IMR-90 (cell line): ENCODE measurements at regions not wholly inside any gene's neighbourhood (a gene's known extent, or its start where the extent isn't known, plus 50 kb on each side); places are given as distances from the start of the nearest gene placed in this dataset.

Experiments
- ATAC-seq: fragments of 200-7000 bp; cut with Tn5 transposase; 2 replicates; pipeline ENCODE4 v1.9.1; 2020; ENCODE audit warnings: low read depth, mild to moderate bottlenecking, moderate library complexity
- BruUV-seq: library from RNA; stranded (reverse); fragments of 400-500 nt; replicated peaks from 2 replicates; lab custom pipeline; 2021; lab: Mats Ljungman, UMichigan
- CTCF ChIA-PET: fragments of 300-600 bp; formaldehyde crosslinking; extraction: SDS; loops from one replicate; lab custom pipeline; 2021; ENCODE audit warnings: antibody characterized with exemption; lab: Yijun Ruan, JAX
- POLR2A ChIA-PET: fragments of 300-600 bp; sonication (Branson Sonifier 250); formaldehyde crosslinking; loops from one replicate; lab custom pipeline; 2022; ENCODE audit warnings: antibody characterized with exemption; ENCODE audit not compliant: unreplicated experiment; lab: Charles Lee
- DNase-seq: peaks from one replicate; pipeline ENCODE4 v3.0.0; 2013
- H2AFZ ChIP-seq: replicated peaks from 2 replicates; pipeline ENCODE3; 2013; ENCODE audit warnings: low read length, mild to moderate bottlenecking; ENCODE audit not compliant: poor library complexity
- H2AK5ac ChIP-seq: 2 replicates; pipeline ENCODE4 v1.6.1; 2013; ENCODE audit warnings: low read depth, low read length, inconsistent platforms
- H2AK9ac ChIP-seq: replicated peaks from 2 replicates; pipeline ENCODE3; 2013; ENCODE audit warnings: mild to moderate bottlenecking, low read depth, low read length, moderate library complexity; ENCODE audit not compliant: poor library complexity
- H2BK120ac ChIP-seq: 2 replicates; pipeline ENCODE4 v1.6.1; 2013; ENCODE audit warnings: low read depth, low read length, inconsistent platforms
- H2BK15ac ChIP-seq: 3 replicates; pipeline ENCODE4 v1.6.1; 2013; ENCODE audit warnings: low read depth, low read length, inconsistent platforms
- H2BK20ac ChIP-seq: 2 replicates; pipeline ENCODE4 v1.6.1; 2013; ENCODE audit warnings: low read depth, mild to moderate bottlenecking, inconsistent platforms, low read length, moderate library complexity
- H2BK5ac ChIP-seq: 2 replicates; pipeline ENCODE4 v1.6.1; 2013; ENCODE audit warnings: mild to moderate bottlenecking, low read depth, low read length, inconsistent platforms; ENCODE audit not compliant: poor library complexity, severe bottlenecking
- H3K14ac ChIP-seq: replicated peaks from 2 replicates; pipeline ENCODE4 v1.6.1; 2013; ENCODE audit warnings: low read depth, low read length, inconsistent platforms
- H3K18ac ChIP-seq: 2 replicates; pipeline ENCODE4 v1.6.1; 2013; ENCODE audit warnings: low read depth, low read length, control low read depth
- H3K23ac ChIP-seq: 2 replicates; pipeline ENCODE4 v1.6.1; 2013; ENCODE audit warnings: low read depth, low read length, inconsistent platforms
- H3K27ac ChIP-seq: 2 replicates; pipeline ENCODE4 v1.5.1; 2013; ENCODE audit warnings: mild to moderate bottlenecking, control low read depth, low read length; ENCODE audit not compliant: insufficient read depth
- H3K27me3 ChIP-seq: 2 replicates; pipeline ENCODE4 v1.6.1; 2013; ENCODE audit warnings: low read length; ENCODE audit not compliant: control insufficient read depth, insufficient read depth
- H3K36me3 ChIP-seq: 2 replicates; pipeline ENCODE4 v1.6.1; 2013; ENCODE audit warnings: low read length, mixed read lengths; ENCODE audit not compliant: control insufficient read depth, insufficient read depth
- H3K4ac ChIP-seq: 2 replicates; pipeline ENCODE4 v1.6.1; 2013; ENCODE audit warnings: low read depth, low read length, inconsistent platforms
- H3K4me1 ChIP-seq: 2 replicates; pipeline ENCODE4 v1.6.1; 2013; ENCODE audit warnings: low read length, mixed read lengths; ENCODE audit not compliant: control insufficient read depth, insufficient read depth
- H3K4me2 ChIP-seq: 2 replicates; pipeline ENCODE4 v1.6.1; 2013; ENCODE audit warnings: low read depth, mild to moderate bottlenecking, control low read depth, low read length, moderate library complexity
- H3K4me3 ChIP-seq: 2 replicates; pipeline ENCODE4 v1.5.1; 2013; ENCODE audit warnings: low read depth, mild to moderate bottlenecking, control low read depth, low read length, moderate library complexity; ENCODE audit not compliant: insufficient read depth
- H3K56ac ChIP-seq: 2 replicates; pipeline ENCODE4 v1.6.1; 2013; ENCODE audit warnings: low read length, inconsistent platforms; ENCODE audit not compliant: insufficient read depth; ENCODE audit errors: extremely low read depth
- H3K79me1 ChIP-seq, 2 experiments: 2 replicates each; pipeline ENCODE4 v1.6.1; 2013; ENCODE audit warnings: low read length in 2 of 2, inconsistent platforms in 1 of 2, low read depth in 1 of 2
- H3K9ac ChIP-seq: 2 replicates; pipeline ENCODE4 v1.6.1; 2013; ENCODE audit warnings: low read depth, low read length, control low read depth
- H3K9me1 ChIP-seq: 2 replicates; pipeline ENCODE4 v1.6.1; 2013; ENCODE audit warnings: low read length, inconsistent platforms; ENCODE audit not compliant: insufficient read depth
- H3K9me3 ChIP-seq: 2 replicates; pipeline ENCODE4 v1.6.1; 2013; ENCODE audit warnings: low read length; ENCODE audit not compliant: control insufficient read depth, insufficient read depth
- H4K20me1 ChIP-seq: 2 replicates; pipeline ENCODE4 v1.6.1; 2013; ENCODE audit warnings: low read length, inconsistent platforms; ENCODE audit not compliant: insufficient read depth
- H4K5ac ChIP-seq: 2 replicates; pipeline ENCODE4 v1.6.1; 2013; ENCODE audit warnings: mild to moderate bottlenecking, low read depth, low read length, control low read depth
- H4K8ac ChIP-seq, 2 experiments: 2 replicates each; pipeline ENCODE4 v1.6.1; 2013; ENCODE audit warnings: low read depth in 2 of 2, low read length in 2 of 2, control low read depth in 1 of 2, inconsistent platforms in 1 of 2
- H4K91ac ChIP-seq: 2 replicates; pipeline ENCODE4 v1.6.1; 2013; ENCODE audit warnings: low read depth, low read length, inconsistent platforms; ENCODE audit not compliant: insufficient read depth
- BHLHE40 ChIP-seq: fragments of 150-350 bp; IDR thresholded peaks from 2 replicates; pipeline ENCODE4 v1.6.1; 2016; ENCODE audit warnings: mild to moderate bottlenecking, low read depth, low read length
- ELK1 ChIP-seq: fragments of 150-350 bp; IDR thresholded peaks from 2 replicates; pipeline ENCODE4 v1.6.1; 2016; ENCODE audit warnings: low read depth, mild to moderate bottlenecking, low read length, moderate library complexity, borderline replicate concordance
- MAZ ChIP-seq: IDR thresholded peaks from 2 replicates; pipeline ENCODE4 v1.6.1; 2012; ENCODE audit warnings: low read depth, mild to moderate bottlenecking, low read length, improper control_type of control experiment, moderate library complexity, borderline replicate concordance
- POLR2A ChIP-seq: IDR thresholded peaks from 2 replicates; pipeline ENCODE4 v1.6.1; 2012; ENCODE audit warnings: mild to moderate bottlenecking, low read depth, low read length
- RAD21 ChIP-seq: IDR thresholded peaks from 2 replicates; pipeline ENCODE4 v1.6.1; 2012; ENCODE audit warnings: low read length, improper control_type of control experiment
- RCOR1 ChIP-seq: IDR thresholded peaks from 2 replicates; pipeline ENCODE4 v1.6.1; 2012; ENCODE audit warnings: mild to moderate bottlenecking, low read length, improper control_type of control experiment; ENCODE audit not compliant: insufficient replicate concordance
- RFX5 ChIP-seq: IDR thresholded peaks from 2 replicates; pipeline ENCODE4 v1.8.0; 2012; ENCODE audit warnings: low read depth, mild to moderate bottlenecking, low read length, moderate library complexity
- USF2 ChIP-seq: fragments of 150-350 bp; IDR thresholded peaks from 2 replicates; pipeline ENCODE4 v1.6.1; 2017; ENCODE audit warnings: mild to moderate bottlenecking, antibody characterized with exemption, low read length, low read depth
- WGBS, 2 experiments: methylation state at CpG; one replicate each; pipeline versions ENCODE4 v1.1.5 to v1.1.7; 2013; ENCODE audit warnings: missing lambda C conversion rate in 2 of 2; ENCODE audit not compliant: insufficient read length in 1 of 2; ENCODE audit errors: extremely low coverage in 2 of 2; 5-methylcytosine and 5-hydroxymethylcytosine counted together
- dilution Hi-C: fragments of 300-500 bp; cut with HindIII; formaldehyde crosslinking; loops from one replicate; pipeline ENCODE4 v1.14.3; 2018; ENCODE audit warnings: low sequenced_read_pairs; ENCODE audit not compliant: unreplicated experiment
- in situ Hi-C: fragments of 300-500 bp; cut with MboI; formaldehyde crosslinking; loops from 3 replicates; pipeline ENCODE4 v1.14.3; 2019; ENCODE audit warnings: low sequenced_read_pairs, inconsistent platforms, mixed read lengths
- intact Hi-C: fragments of 100-400 bp; cut with micrococcal nuclease; formaldehyde crosslinking; loops from 2 replicates; pipeline ENCODE4 v1.10.0; 2022
- microRNA-seq, 2 experiments: library from miRNA; stranded (forward) in 1 of 2; unstranded in 1 of 2; fragments of 10-50 nt in 1 of 2; fragments of <30 nt in 1 of 2; gene quantifications in 1 of 2; microRNA quantifications in 1 of 2; one replicate each; pipeline versions ENCODE3 to v1.1.0; 2013 to 2020; ENCODE audit not compliant: insufficient read depth in 1 of 2, insufficient read length in 1 of 2, unreplicated experiment in 1 of 2
- small RNA-seq, 5 experiments: library from RNA; depleted of rRNA; stranded (forward); fragments of <200 nt; gene quantifications; one replicate each; pipeline ENCODE3, GENCODE V24; 2012

DNA sequence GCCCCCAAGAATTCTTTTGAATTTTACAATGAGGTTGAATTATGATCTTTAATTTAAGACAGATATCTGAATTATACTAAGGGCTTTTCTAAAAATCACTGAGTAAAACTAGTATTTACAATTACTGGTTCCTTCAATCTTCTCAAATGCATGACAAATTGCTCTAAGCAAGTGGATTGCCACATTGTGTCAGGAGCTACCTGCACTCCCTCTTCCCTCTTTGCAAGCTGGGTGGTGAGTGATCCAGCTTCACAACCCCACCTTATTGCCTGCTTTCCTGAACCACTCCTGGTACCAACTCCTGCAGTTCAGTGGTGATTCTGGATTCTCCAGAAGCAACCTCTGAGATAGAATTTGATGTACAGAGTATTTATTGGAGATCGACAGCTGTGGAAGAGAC lies 49.9 kb upstream of the SERP2 start:
- H3K18ac ChIP-seq = no peak overlapping the region
- no peak overlapping the region for H3K4me2 ChIP-seq
- ATAC-seq = no peak
- no peaks in the 10 kb centered on the region; the same call in 1 of the 2 replicates for H3K9me3 ChIP-seq
- H3K4me3 ChIP-seq = no peak overlapping the region
- no peak overlapping the region for H3K56ac ChIP-seq
- in situ Hi-C loops = no loop called here
- H4K20me1 ChIP-seq = no peaks in the 10 kb centered on the region
- no peak overlapping the region for H2BK20ac ChIP-seq
- no peak overlapping the region for H2AK5ac ChIP-seq
- intact Hi-C loops = no loop called here
- H3K9ac ChIP-seq = no peak overlapping the region
- no peak overlapping the region for H4K8ac ChIP-seq
- H2AK9ac ChIP-seq = no peak overlapping the region
- WGBS, 2 experiments = no CpG with 5 or more reads among the region's 1 CpG
- H3K9me1 ChIP-seq = 0 out of 2 replicates have a peak, but pooled peaks cover 6% of the 10 kb centered on the region
- H3K79me1 ChIP-seq = no peaks in the 10 kb centered on the region
- no peak for TF ChIP-seq RCOR1
- TF ChIP-seq RAD21 = no peak
- TF ChIP-seq BHLHE40 = no peak
- no peak for TF ChIP-seq USF2
- TF ChIP-seq RFX5 = no peak
- no peak for TF ChIP-seq MAZ
- TF ChIP-seq ELK1 = no peak
- TF ChIP-seq POLR2A = no peak
- DNase-seq = no peak
- H3K23ac ChIP-seq = no peak overlapping the region
- no TSS peak for BruUV-seq
- ChIA-PET CTCF (no interaction called here), POLR2A (no interaction called here)
- no peaks in the 10 kb centered on the region; the same call in 1 of the 2 replicates for H3K27me3 ChIP-seq
- no peak overlapping the region for H2BK15ac ChIP-seq
- no peak overlapping the region for H2BK120ac ChIP-seq
- no peaks in the 10 kb centered on the region for H3K36me3 ChIP-seq
- H3K4ac ChIP-seq = no peak overlapping the region; the same call in 1 of the 2 replicates
- H4K5ac ChIP-seq = no peak overlapping the region
- no peaks in the 10 kb centered on the region; the same call in 1 of the 2 replicates for H3K4me1 ChIP-seq
- H2AFZ ChIP-seq = no peak overlapping the region
- no peak overlapping the region for H3K14ac ChIP-seq
- no peak overlapping the region for H4K91ac ChIP-seq
- H2BK5ac ChIP-seq = no peak overlapping the region
- dilution Hi-C loops = no loop called here
- no peak overlapping the region for H3K27ac ChIP-seq

Small RNAs in the stretch of these regions (microRNA-seq; reads per million reads assigned to microRNA genes)
- gene MIR8079 = 0 reads per million in 2 experiments

Small RNAs in the stretch of these regions (small RNA-seq; reads per million reads assigned to genes)
- gene MIR8079 = 0 reads per million in 5 experiments
